H9 (cell line): ENCODE measurements at regions not wholly inside any gene's neighbourhood (a gene's known extent, or its start where the extent isn't known, plus 50 kb on each side); places are given as distances from the start of the nearest gene placed in this dataset.

Source experiments
- DNase-seq: peaks from one replicate; pipeline ENCODE4 v3.0.0-alpha.2; 2017
- H2AFZ ChIP-seq: one replicate; pipeline ENCODE4 v1.6.1; 2013; ENCODE audit warnings: mild to moderate bottlenecking, low read length, control low read depth, moderate library complexity
- H2AK5ac ChIP-seq: 2 replicates; pipeline ENCODE4 v1.6.1; 2013; ENCODE audit warnings: low read length, control low read depth, mixed read lengths; ENCODE audit not compliant: insufficient read length
- H2BK120ac ChIP-seq: one replicate; pipeline ENCODE4 v1.6.1; 2013; ENCODE audit warnings: low read depth, mild to moderate bottlenecking, low read length, control low read depth, inconsistent platforms; ENCODE audit not compliant: poor library complexity, severe bottlenecking
- H2BK12ac ChIP-seq: 2 replicates; pipeline ENCODE4 v1.6.1; 2013; ENCODE audit warnings: low read length, control low read depth, mixed read lengths, low read depth; ENCODE audit not compliant: insufficient read length
- H2BK15ac ChIP-seq: 2 replicates; pipeline ENCODE4 v1.6.1; 2013; ENCODE audit warnings: low read depth, low read length, control low read depth
- H2BK20ac ChIP-seq: one replicate; pipeline ENCODE4 v1.6.1; 2013; ENCODE audit warnings: low read depth, mild to moderate bottlenecking, low read length, control low read depth, inconsistent platforms; ENCODE audit not compliant: poor library complexity, severe bottlenecking
- H2BK5ac ChIP-seq: 2 replicates; pipeline ENCODE4 v1.6.1; 2013; ENCODE audit warnings: low read length, control low read depth, mixed read lengths; ENCODE audit not compliant: insufficient read length
- H3K14ac ChIP-seq: 2 replicates; pipeline ENCODE4 v1.6.1; 2013; ENCODE audit warnings: low read length, control low read depth; ENCODE audit not compliant: insufficient read depth
- H3K18ac ChIP-seq: 2 replicates; pipeline ENCODE4 v1.6.1; 2013; ENCODE audit warnings: low read depth, mild to moderate bottlenecking, mixed read lengths, low read length, control low read depth; ENCODE audit not compliant: insufficient read length
- H3K23ac ChIP-seq: 2 replicates; pipeline ENCODE4 v1.6.1; 2013; ENCODE audit warnings: low read length, control low read depth, mixed read lengths, low read depth; ENCODE audit not compliant: insufficient read length
- H3K23me2 ChIP-seq: 2 replicates; pipeline ENCODE4 v1.6.1; 2013; ENCODE audit warnings: low read depth, mild to moderate bottlenecking, mixed read lengths, low read length, control low read depth; ENCODE audit not compliant: insufficient read length, poor library complexity, severe bottlenecking
- H3K27ac ChIP-seq: 2 replicates; pipeline ENCODE4 v1.5.1; 2013; ENCODE audit warnings: low read length, control low read depth, mixed read lengths, low read depth; ENCODE audit not compliant: insufficient read length
- H3K27me3 ChIP-seq: 2 replicates; pipeline ENCODE4 v1.6.1; 2013; ENCODE audit warnings: low read length, control low read depth, inconsistent platforms; ENCODE audit not compliant: insufficient read depth
- H3K4ac ChIP-seq: 2 replicates; pipeline ENCODE4 v1.6.1; 2013; ENCODE audit warnings: low read depth, mild to moderate bottlenecking, control low read depth, inconsistent platforms, low read length, moderate library complexity
- H3K4me1 ChIP-seq: 2 replicates; pipeline ENCODE4 v1.6.1; 2013; ENCODE audit warnings: low read length, control low read depth, inconsistent platforms; ENCODE audit not compliant: insufficient read depth
- H3K4me2 ChIP-seq: 2 replicates; pipeline ENCODE4 v1.6.1; 2013; ENCODE audit warnings: low read length, control low read depth, mixed read lengths; ENCODE audit not compliant: insufficient read length, insufficient read depth
- H3K56ac ChIP-seq: 2 replicates; pipeline ENCODE4 v1.6.1; 2013; ENCODE audit warnings: low read depth, mild to moderate bottlenecking, mixed read lengths, low read length, control low read depth; ENCODE audit not compliant: insufficient read length
- H3K79me1 ChIP-seq: 2 replicates; pipeline ENCODE4 v1.6.1; 2013; ENCODE audit warnings: low read depth, mild to moderate bottlenecking, moderate library complexity, low read length, control low read depth, inconsistent platforms; ENCODE audit not compliant: insufficient read depth, poor library complexity, severe bottlenecking
- H3K79me2 ChIP-seq: 2 replicates; pipeline ENCODE4 v1.6.1; 2013; ENCODE audit warnings: low read length, control low read depth, inconsistent platforms; ENCODE audit not compliant: insufficient read depth
- H3K9ac ChIP-seq: 2 replicates; pipeline ENCODE4 v1.6.1; 2013; ENCODE audit warnings: low read length, control low read depth, mixed read lengths; ENCODE audit not compliant: insufficient read length; ENCODE audit errors: extremely low read depth
- H3K9me3 ChIP-seq: one replicate; pipeline ENCODE4 v1.6.1; 2013; ENCODE audit warnings: low read depth, low read length, inconsistent platforms; ENCODE audit not compliant: control insufficient read depth
- H3T11ph ChIP-seq: one replicate; pipeline ENCODE4 v1.6.1; 2013; ENCODE audit warnings: mild to moderate bottlenecking, low read length, control low read depth, inconsistent platforms
- H4K20me1 ChIP-seq: one replicate; pipeline ENCODE4 v1.6.1; 2013; ENCODE audit not compliant: control insufficient read depth, insufficient read length, insufficient read depth
- H4K5ac ChIP-seq: 2 replicates; pipeline ENCODE4 v1.6.1; 2013; ENCODE audit warnings: low read depth, mild to moderate bottlenecking, mixed read lengths, low read length, control low read depth; ENCODE audit not compliant: insufficient read length
- H4K8ac ChIP-seq: replicated peaks from 2 replicates; pipeline ENCODE4 v1.6.1; 2013; ENCODE audit warnings: low read length, control low read depth, mixed read lengths, low read depth; ENCODE audit not compliant: insufficient read length
- H4K91ac ChIP-seq: 2 replicates; pipeline ENCODE4 v1.6.1; 2013; ENCODE audit warnings: low read depth, mild to moderate bottlenecking, moderate library complexity, mixed read lengths, low read length, control low read depth; ENCODE audit not compliant: insufficient read length
- H3K27ac Mint-ChIP-seq, 3 experiments: 2 replicates in 2 of 3; 3 replicates in 1 of 3; pipeline ENCODE4 v1.8.0; 2020 to 2021; ENCODE audit warnings: mixed read lengths in 3 of 3, mild to moderate bottlenecking in 1 of 3, moderate library complexity in 1 of 3
- H3K27me3 Mint-ChIP-seq: 2 replicates; pipeline ENCODE4 v1.8.0; 2021; ENCODE audit warnings: low read depth, mild to moderate bottlenecking, moderate library complexity, mixed read lengths
- H3K36me3 Mint-ChIP-seq, 3 experiments: 2 replicates in 2 of 3; 3 replicates in 1 of 3; pipeline ENCODE4 v1.8.0; 2020 to 2021; ENCODE audit warnings: low read depth in 3 of 3, mixed read lengths in 3 of 3; ENCODE audit not compliant: insufficient read depth in 1 of 3
- H3K4me1 Mint-ChIP-seq, 2 experiments: 2 replicates each; pipeline ENCODE4 v1.8.0; 2020; ENCODE audit warnings: mixed read lengths in 2 of 2
- H3K4me3 Mint-ChIP-seq, 2 experiments: 2 replicates in 1 of 2; 3 replicates in 1 of 2; pipeline ENCODE4 v1.8.0; 2020 to 2021; ENCODE audit warnings: mild to moderate bottlenecking in 2 of 2, mixed read lengths in 2 of 2, moderate library complexity in 1 of 2
- H3K9me3 Mint-ChIP-seq, 2 experiments: 2 replicates in 1 of 2; 3 replicates in 1 of 2; pipeline ENCODE4 v1.8.0; 2020; ENCODE audit warnings: mild to moderate bottlenecking in 2 of 2, mixed read lengths in 2 of 2, moderate library complexity in 1 of 2
- CTCF ChIP-seq: fragments of 200-600 bp; sonication (generic); conservative IDR thresholded peaks from 3 replicates; pipeline ENCODE4 v1.8.0; 2021; ENCODE audit warnings: antibody characterized with exemption, mild to moderate bottlenecking
- WGBS: extraction: QIAGEN DNeasy Blood & Tissue Kit; methylation state at CpG from one replicate; pipeline ENCODE4 v1.1.7; 2013; ENCODE audit warnings: missing lambda C conversion rate, low lambda C conversion rate, mixed read lengths; ENCODE audit not compliant: insufficient read length; ENCODE audit errors: extremely low coverage; 5-methylcytosine and 5-hydroxymethylcytosine counted together

GRCh38 chr3:159540882-159541495, 447.6 kb upstream of the IL12A start:
- no peaks in the 10 kb centered on the region for H3K4me1 ChIP-seq
- WGBS = no CpG with 5 or more reads among the region's 2 CpGs

More at GRCh38 chr3:159540882-159541495, 447.6 kb upstream of the IL12A start:
- Mint-ChIP-seq H3K27me3 (peaks cover 2% of the 10 kb centered on the region; the same call in 1 of the 2 replicates), H3K36me3 (no peaks in the 10 kb centered on the region), H3K27ac (no peak overlapping the region), H3K9me3 (peaks cover 1 to 2% of the 10 kb centered on the region in 2 experiments; a peak in 3 of 5 replicates), H3K4me3 (no peak overlapping the region), H3K4me1 (no peaks in the 10 kb centered on the region)
- Histone ChIP-seq H4K5ac (no peak overlapping the region), H3K23me2 (no peaks in the 10 kb centered on the region), H4K91ac (no peak overlapping the region), H2AFZ (no peak overlapping the region), H3T11ph (no peak overlapping the region), H3K9me3 (no peaks in the 10 kb centered on the region), H3K18ac (no peak overlapping the region), H3K56ac (no peak overlapping the region), H3K4ac (no peak overlapping the region), H4K20me1 (no peaks in the 10 kb centered on the region), H3K4me2 (no peak overlapping the region), H2BK120ac (no peak overlapping the region), H2BK15ac (no peak overlapping the region), H3K27me3 (no peaks in the 10 kb centered on the region), H3K14ac (no peak overlapping the region), H3K79me2 (no peaks in the 10 kb centered on the region), H4K8ac (no peak overlapping the region), H2BK12ac (no peak overlapping the region), H3K23ac (no peak overlapping the region), H3K9ac (no peak overlapping the region), H2AK5ac (no peak overlapping the region), H2BK5ac (no peak overlapping the region), H3K79me1 (no peaks in the 10 kb centered on the region), H2BK20ac (no peak overlapping the region), H3K27ac (no peak overlapping the region)
- no peak for TF ChIP-seq CTCF
- no peak for DNase-seq
